ENCODE measurements at regions not wholly inside any gene's neighbourhood (a gene's known extent, or its start where the extent isn't known, plus 50 kb on each side); places are given as distances from the start of the nearest gene placed in this dataset.

- no peak for TF ChIP-seq CTCF (IDR thresholded peaks at IDR 0.05; ENCODE audit: low read depth, low read length, poor library complexity, severe bottlenecking)
- no peak for TF ChIP-seq EZH2phosphoT487 (IDR thresholded peaks at IDR 0.05; ENCODE audit: borderline replicate concordance, low read length)
Measured at GRCh38 chr5:87122151-87122977, 145.3 kb upstream of the RASA1 start.
